ENCODE measurements at regions not wholly inside any gene's neighbourhood (a gene's known extent, or its start where the extent isn't known, plus 50 kb on each side); places are given as distances from the start of the nearest gene placed in this dataset.

GRCh38 chr4:8765631-8766590 is 105.7 kb downstream of the HMX1 start:
- TF ChIP-seq GLIS3 (CRISPR knock-in tag; IDR thresholded peaks at IDR 0.05) (no peak), RARB (CRISPR knock-in tag; IDR thresholded peaks at IDR 0.05) (no peak), PATZ1 (CRISPR knock-in tag; IDR thresholded peaks at IDR 0.05; ENCODE audit: borderline replicate concordance) (no peak), SNAI2 (CRISPR knock-in tag; IDR thresholded peaks at IDR 0.05) (no peak), TCF4 (CRISPR knock-in tag; IDR thresholded peaks at IDR 0.05; ENCODE audit: borderline replicate concordance) (no peak), OSR1 (CRISPR knock-in tag; IDR thresholded peaks at IDR 0.05) (no peak), CREB5 (CRISPR knock-in tag; IDR thresholded peaks at IDR 0.05; ENCODE audit: low read depth) (no peak), ZFP3 (CRISPR knock-in tag; IDR thresholded peaks at IDR 0.05) (no peak)
- no peak for ATAC-seq

- ATAC-seq, result no peak
- TF ChIP-seq ZFP30 (CRISPR knock-in tag; IDR thresholded peaks at IDR 0.05) (no peak), ESRRG (CRISPR knock-in tag; IDR thresholded peaks at IDR 0.05) (no peak), CSDC2 (CRISPR knock-in tag; IDR thresholded peaks at IDR 0.05) (no peak), CREB5 (CRISPR knock-in tag; IDR thresholded peaks at IDR 0.05; ENCODE audit: low read depth) (no peak), RARB (CRISPR knock-in tag; IDR thresholded peaks at IDR 0.05) (no peak), SNAI2 (CRISPR knock-in tag; IDR thresholded peaks at IDR 0.05) (no peak), BACH2 (CRISPR knock-in tag; IDR thresholded peaks at IDR 0.05; ENCODE audit: borderline replicate concordance) (no peak)
These were observed 106.6 kb downstream of the HMX1 start for GRCh38 chr4:8765084-8765483.

- TF ChIP-seq CREB5 (CRISPR knock-in tag; IDR thresholded peaks at IDR 0.05; ENCODE audit: low read depth), result no peak
- TF ChIP-seq ZNF565 (CRISPR knock-in tag; conservative IDR thresholded peaks at IDR 0.05; ENCODE audit: low read depth), result no peak
- TF ChIP-seq SNAI2 (CRISPR knock-in tag; IDR thresholded peaks at IDR 0.05), result no peak
- TF ChIP-seq PATZ1 (CRISPR knock-in tag; IDR thresholded peaks at IDR 0.05; ENCODE audit: borderline replicate concordance), result no peak
- no peak for TF ChIP-seq OSR1 (CRISPR knock-in tag; IDR thresholded peaks at IDR 0.05)
- no peak for TF ChIP-seq ZNF70 (CRISPR knock-in tag; IDR thresholded peaks at IDR 0.05)
- TF ChIP-seq ZC3H10 (CRISPR knock-in tag; IDR thresholded peaks at IDR 0.05), result no peak
- no peak for TF ChIP-seq CSDC2 (CRISPR knock-in tag; IDR thresholded peaks at IDR 0.05)
- no peak for TF ChIP-seq ESRRG (CRISPR knock-in tag; IDR thresholded peaks at IDR 0.05)
- no peak for TF ChIP-seq BACH2 (CRISPR knock-in tag; IDR thresholded peaks at IDR 0.05; ENCODE audit: borderline replicate concordance)
- no peak for TF ChIP-seq CSRNP3 (CRISPR knock-in tag; IDR thresholded peaks at IDR 0.05)
- TF ChIP-seq TOX (CRISPR knock-in tag; IDR thresholded peaks at IDR 0.05; ENCODE audit: borderline replicate concordance), result no peak
- TF ChIP-seq TCF4 (CRISPR knock-in tag; IDR thresholded peaks at IDR 0.05; ENCODE audit: borderline replicate concordance), result no peak
These were observed 107.4 kb downstream of the HMX1 start for GRCh38 chr4:8763966-8764901.

More at GRCh38 chr4:8763966-8764901, 107.4 kb downstream of the HMX1 start:
- no peak for ATAC-seq
